Stimulated activated CD8-positive, alpha-beta memory T cell treated with anti-CD3 and anti-CD28 coated beads, Interleukin-15, amount 100 ng/mL, for 24 hours (primary cell): ENCODE measurements at regions not wholly inside any gene's neighbourhood (a gene's known extent, or its start where the extent isn't known, plus 50 kb on each side); places are given as distances from the start of the nearest gene placed in this dataset.
"Not testable (repeated sequence)": the region's sequence is repeated elsewhere in the genome, so short reads cannot be mapped to it uniquely, and the experiment has no call there.

Source experiments
- DNase-seq: peaks from one replicate; pipeline ENCODE4 v3.0.0-alpha.2; 2020; ENCODE audit warnings: low read depth

GRCh38 chr3:177457204-177457603 lies 259.9 kb upstream of the TBL1XR1 start:
- not testable (repeated sequence) for DNase-seq

- no peak for DNase-seq
Measured at GRCh38 chr3:177459401-177459800, 262.1 kb upstream of the TBL1XR1 start.

GRCh38 chr3:177460047-177460446 lies 262.8 kb upstream of the TBL1XR1 start:
- no peak for DNase-seq

- DNase-seq: no peak
Measured at GRCh38 chr3:177461765-177462164, 264.5 kb upstream of the TBL1XR1 start.

- not testable (repeated sequence) for DNase-seq
Measured at GRCh38 chr3:177463341-177463740, 266.1 kb upstream of the TBL1XR1 start.

GRCh38 chr3:177463863-177464262 lies 266.6 kb upstream of the TBL1XR1 start:
- DNase-seq: no peak

GRCh38 chr3:177464392-177465256 lies 267.3 kb upstream of the TBL1XR1 start:
- no peak for DNase-seq

- DNase-seq: no peak
Measured at GRCh38 chr3:177465257-177465642, 268.0 kb upstream of the TBL1XR1 start.

GRCh38 chr3:177466074-177466473 lies 268.8 kb upstream of the TBL1XR1 start:
- no peak for DNase-seq

- not testable (repeated sequence) for DNase-seq
Measured at GRCh38 chr3:177466622-177467021, 269.3 kb upstream of the TBL1XR1 start.

GRCh38 chr3:177467247-177467985 lies 270.1 kb upstream of the TBL1XR1 start:
- DNase-seq: no peak

- no peak for DNase-seq
Measured at GRCh38 chr3:177468331-177468730, 271.0 kb upstream of the TBL1XR1 start.

GRCh38 chr3:177468816-177469215 lies 271.5 kb upstream of the TBL1XR1 start:
- DNase-seq: no peak

- no peak for DNase-seq
Measured at GRCh38 chr3:177469216-177469615, 271.9 kb upstream of the TBL1XR1 start.

GRCh38 chr3:177470197-177470941 lies 273.1 kb upstream of the TBL1XR1 start:
- no peak for DNase-seq

- no peak for DNase-seq
Measured at GRCh38 chr3:177471733-177472480, 274.6 kb upstream of the TBL1XR1 start.

GRCh38 chr3:177473184-177473583 lies 275.9 kb upstream of the TBL1XR1 start:
- no peak for DNase-seq

GRCh38 chr3:177473903-177474302 lies 276.6 kb upstream of the TBL1XR1 start:
- no peak for DNase-seq

- no peak for DNase-seq
Measured at GRCh38 chr3:177474652-177475355, 277.5 kb upstream of the TBL1XR1 start.

- no peak for DNase-seq
Measured at GRCh38 chr3:177475356-177475665, 278.0 kb upstream of the TBL1XR1 start.

GRCh38 chr3:177476495-177476894 lies 279.2 kb upstream of the TBL1XR1 start:
- DNase-seq: no peak
